HUES64 (cell line): ENCODE measurements at regions not wholly inside any gene's neighbourhood (a gene's known extent, or its start where the extent isn't known, plus 50 kb on each side); places are given as distances from the start of the nearest gene placed in this dataset.

Source experiments
- H3K27ac ChIP-seq: 2 replicates; pipeline ENCODE4 v1.7.0; 2013; ENCODE audit warnings: low read depth, low read length, inconsistent platforms
- H3K27me3 ChIP-seq: 2 replicates; pipeline ENCODE4 v1.6.1; 2013; ENCODE audit warnings: mild to moderate bottlenecking, low read length; ENCODE audit not compliant: insufficient read depth
- H3K36me3 ChIP-seq: 2 replicates; pipeline ENCODE4 v1.6.1; 2013; ENCODE audit warnings: mild to moderate bottlenecking, low read length; ENCODE audit not compliant: insufficient read depth
- H3K4me1 ChIP-seq: 2 replicates; pipeline ENCODE4 v1.6.1; 2013; ENCODE audit warnings: mild to moderate bottlenecking, low read length, moderate library complexity; ENCODE audit not compliant: insufficient read depth
- H3K4me3 ChIP-seq: 2 replicates; pipeline ENCODE4 v1.5.1; 2013; ENCODE audit warnings: mild to moderate bottlenecking, low read length, moderate library complexity
- H3K9ac ChIP-seq: 2 replicates; pipeline ENCODE4 v1.6.1; 2013; ENCODE audit warnings: mild to moderate bottlenecking, low read depth, low read length
- H3K9me3 ChIP-seq: 2 replicates; pipeline ENCODE4 v1.6.1; 2013; ENCODE audit warnings: low read depth, low read length; ENCODE audit not compliant: insufficient read depth
- WGBS: fragments of 150-250, 120-280 bp; methylation state at CpG from one replicate; pipeline ENCODE4 v1.1.7; 2013; ENCODE audit warnings: missing lambda C conversion rate; 5-methylcytosine and 5-hydroxymethylcytosine counted together

GRCh38 chr12:61452076-61452475 lies 808.1 kb upstream of the USP15 start:
- 100% methylated on average over 1 of the region's 1 CpG for WGBS
- Histone ChIP-seq H3K9ac (no peak overlapping the region), H3K4me1 (no peaks in the 10 kb centered on the region), H3K4me3 (no peak overlapping the region), H3K9me3 (no peaks in the 10 kb centered on the region), H3K36me3 (no peaks in the 10 kb centered on the region), H3K27me3 (no peaks in the 10 kb centered on the region), H3K27ac (no peak overlapping the region)

GRCh38 chr12:61487728-61488127 lies 772.5 kb upstream of the USP15 start:
- Histone ChIP-seq H3K36me3 (no peaks in the 10 kb centered on the region), H3K27ac (no peak overlapping the region), H3K9ac (no peak overlapping the region), H3K27me3 (no peaks in the 10 kb centered on the region), H3K9me3 (peaks cover 3% of the 10 kb centered on the region; the same call in 1 of the 2 replicates), H3K4me3 (no peak overlapping the region), H3K4me1 (no peaks in the 10 kb centered on the region)

GRCh38 chr12:61490526-61491498 lies 769.4 kb upstream of the USP15 start:
- H3K27me3 ChIP-seq: no peaks in the 10 kb centered on the region
- 94% methylated on average over 4 of the region's 4 CpGs for WGBS

GRCh38 chr12:61502179-61502578 lies 758.0 kb upstream of the USP15 start:
- Histone ChIP-seq H3K9me3 (peaks cover 5% of the 10 kb centered on the region; the same call in 1 of the 2 replicates), H3K27ac (no peak overlapping the region), H3K36me3 (no peaks in the 10 kb centered on the region), H3K4me3 (no peak overlapping the region), H3K4me1 (peaks cover 37% of the 10 kb centered on the region), H3K27me3 (no peaks in the 10 kb centered on the region), H3K9ac (no peak overlapping the region)

More at GRCh38 chr12:61490526-61491498, 769.4 kb upstream of the USP15 start:
- Histone ChIP-seq H3K4me3 (no peak overlapping the region), H3K4me1 (no peaks in the 10 kb centered on the region), H3K9ac (no peak overlapping the region), H3K9me3 (no peaks in the 10 kb centered on the region), H3K27ac (no peak overlapping the region), H3K36me3 (no peaks in the 10 kb centered on the region)

GRCh38 chr12:61504396-61505080 lies 755.7 kb upstream of the USP15 start:
- H3K4me1 ChIP-seq: peaks cover 43% of the 10 kb centered on the region
- no peak overlapping the region for H3K9ac ChIP-seq
- H3K36me3 ChIP-seq: no peaks in the 10 kb centered on the region
- no peaks in the 10 kb centered on the region for H3K27me3 ChIP-seq
- 45% methylated on average over 1 of the region's 1 CpG for WGBS
- H3K9me3 ChIP-seq: peaks cover 5% of the 10 kb centered on the region; the same call in 1 of the 2 replicates
- peak overlapping the region; percentile 16; the same call in 1 of the 2 replicates for H3K27ac ChIP-seq
- no peak overlapping the region for H3K4me3 ChIP-seq

GRCh38 chr12:61513499-61513898 lies 746.7 kb upstream of the USP15 start:
- no peaks in the 10 kb centered on the region for H3K36me3 ChIP-seq
- H3K4me3 ChIP-seq: no peak overlapping the region
- no peak overlapping the region for H3K27ac ChIP-seq
- H3K9me3 ChIP-seq: no peaks in the 10 kb centered on the region
- H3K9ac ChIP-seq: no peak overlapping the region
- no peaks in the 10 kb centered on the region for H3K27me3 ChIP-seq
- H3K4me1 ChIP-seq: peaks cover 5% of the 10 kb centered on the region; the same call in 1 of the 2 replicates
- WGBS: 90% methylated on average over 2 of the region's 2 CpGs

GRCh38 chr12:61514016-61514415 lies 746.2 kb upstream of the USP15 start:
- Histone ChIP-seq H3K4me3 (no peak overlapping the region), H3K27me3 (no peaks in the 10 kb centered on the region), H3K9me3 (no peaks in the 10 kb centered on the region), H3K36me3 (no peaks in the 10 kb centered on the region), H3K27ac (no peak overlapping the region), H3K4me1 (peaks cover 5% of the 10 kb centered on the region; the same call in 1 of the 2 replicates), H3K9ac (no peak overlapping the region)
- 94% methylated on average over 7 of the region's 8 CpGs for whole genome bisulfite sequencing

GRCh38 chr12:61521258-61521657 lies 738.9 kb upstream of the USP15 start:
- Histone ChIP-seq H3K36me3 (no peaks in the 10 kb centered on the region), H3K9me3 (no peaks in the 10 kb centered on the region), H3K4me3 (no peak overlapping the region), H3K4me1 (peaks cover 17% of the 10 kb centered on the region), H3K27ac (no peak overlapping the region), H3K27me3 (no peaks in the 10 kb centered on the region), H3K9ac (no peak overlapping the region)
- whole genome bisulfite sequencing: 28% methylated on average over 1 of the region's 1 CpG

GRCh38 chr12:61523276-61523992 lies 736.8 kb upstream of the USP15 start:
- Histone ChIP-seq H3K4me1 (peaks cover 17% of the 10 kb centered on the region), H3K9ac (no peak overlapping the region), H3K4me3 (no peak overlapping the region), H3K27me3 (no peaks in the 10 kb centered on the region), H3K27ac (no peak overlapping the region), H3K9me3 (no peaks in the 10 kb centered on the region), H3K36me3 (no peaks in the 10 kb centered on the region)
- 90% methylated on average over 3 of the region's 3 CpGs for WGBS

GRCh38 chr12:61524851-61525250 lies 735.4 kb upstream of the USP15 start:
- H3K27me3 ChIP-seq: no peaks in the 10 kb centered on the region
- WGBS: 96% methylated on average over 2 of the region's 2 CpGs
- H3K4me1 ChIP-seq: peaks cover 17% of the 10 kb centered on the region
- H3K36me3 ChIP-seq: no peaks in the 10 kb centered on the region
- no peaks in the 10 kb centered on the region for H3K9me3 ChIP-seq
- no peak overlapping the region for H3K27ac ChIP-seq
- H3K9ac ChIP-seq: no peak overlapping the region
- no peak overlapping the region for H3K4me3 ChIP-seq

GRCh38 chr12:61525331-61525730 lies 734.9 kb upstream of the USP15 start:
- no peak overlapping the region for H3K27ac ChIP-seq
- no peak overlapping the region for H3K9ac ChIP-seq
- H3K9me3 ChIP-seq: no peaks in the 10 kb centered on the region
- H3K4me3 ChIP-seq: no peak overlapping the region
- H3K27me3 ChIP-seq: no peaks in the 10 kb centered on the region
- H3K4me1 ChIP-seq: peaks cover 14% of the 10 kb centered on the region
- WGBS: 97% methylated on average over 3 of the region's 3 CpGs
- H3K36me3 ChIP-seq: no peaks in the 10 kb centered on the region
